Neutrophil (primary cell): ENCODE measurements at regions not wholly inside any gene's neighbourhood (a gene's known extent, or its start where the extent isn't known, plus 50 kb on each side); places are given as distances from the start of the nearest gene placed in this dataset.

ENCODE experiments used
- H3K27ac ChIP-seq: fragments of 200-600 bp; sonication (generic); 2 replicates; pipeline ENCODE4 v1.5.1; 2016; ENCODE audit warnings: mild to moderate bottlenecking, moderate library complexity
- H3K27me3 ChIP-seq: fragments of 200-600 bp; sonication (generic); 2 replicates; pipeline ENCODE4 v1.6.0; 2016; ENCODE audit warnings: mild to moderate bottlenecking
- H3K36me3 ChIP-seq: fragments of 200-600 bp; sonication (generic); 2 replicates; pipeline ENCODE4 v1.5.1; 2017
- H3K4me1 ChIP-seq, 2 experiments: fragments of 200-600 bp in 1 of 2; sonication (generic) in 1 of 2; 1 replicate in 1 of 2; 2 replicates in 1 of 2; pipeline versions ENCODE4 v1.5.1 to v1.6.1; 2013 to 2016; ENCODE audit warnings: low read depth in 1 of 2, low read length in 1 of 2, mild to moderate bottlenecking in 1 of 2, moderate library complexity in 1 of 2; ENCODE audit not compliant: control insufficient read depth in 1 of 2, insufficient read depth in 1 of 2
- H3K4me3 ChIP-seq, 2 experiments: fragments of 200-600 bp in 1 of 2; sonication (generic) in 1 of 2; 1 replicate in 1 of 2; 2 replicates in 1 of 2; pipeline ENCODE4 v1.5.1; 2013 to 2016; ENCODE audit warnings: low read depth in 1 of 2, low read length in 1 of 2, mild to moderate bottlenecking in 1 of 2, moderate library complexity in 1 of 2
- H3K9me3 ChIP-seq: fragments of 200-600 bp; sonication (generic); 2 replicates; pipeline ENCODE4 v1.5.1; 2016
- CTCF ChIP-seq: fragments of 200-600 bp; sonication (generic); IDR thresholded peaks from 2 replicates; pipeline ENCODE4 v1.5.1; 2016; ENCODE audit warnings: antibody characterized with exemption

- no peak overlapping the region for H3K27ac ChIP-seq
- H3K4me1 ChIP-seq = no peaks in the 10 kb centered on the region
- no peak overlapping the region for H3K4me3 ChIP-seq
- H3K27me3 ChIP-seq = peaks cover 12% of the 10 kb centered on the region
- H3K9me3 ChIP-seq = no peaks in the 10 kb centered on the region
- TF ChIP-seq CTCF = no peak
- H3K36me3 ChIP-seq = no peaks in the 10 kb centered on the region
Measured at GRCh38 chr10:6751363-6751762, 171.3 kb upstream of the PRKCQ start.

GRCh38 chr10:6748981-6749635 is 169.0 kb upstream of the PRKCQ start:
- H3K9me3 ChIP-seq = no peaks in the 10 kb centered on the region
- H3K4me1 ChIP-seq = no peaks in the 10 kb centered on the region
- no peaks in the 10 kb centered on the region for H3K36me3 ChIP-seq
- no peak for TF ChIP-seq CTCF
- no peak overlapping the region for H3K4me3 ChIP-seq
- no peak overlapping the region for H3K27ac ChIP-seq
- H3K27me3 ChIP-seq = peaks cover 6% of the 10 kb centered on the region

DNA sequence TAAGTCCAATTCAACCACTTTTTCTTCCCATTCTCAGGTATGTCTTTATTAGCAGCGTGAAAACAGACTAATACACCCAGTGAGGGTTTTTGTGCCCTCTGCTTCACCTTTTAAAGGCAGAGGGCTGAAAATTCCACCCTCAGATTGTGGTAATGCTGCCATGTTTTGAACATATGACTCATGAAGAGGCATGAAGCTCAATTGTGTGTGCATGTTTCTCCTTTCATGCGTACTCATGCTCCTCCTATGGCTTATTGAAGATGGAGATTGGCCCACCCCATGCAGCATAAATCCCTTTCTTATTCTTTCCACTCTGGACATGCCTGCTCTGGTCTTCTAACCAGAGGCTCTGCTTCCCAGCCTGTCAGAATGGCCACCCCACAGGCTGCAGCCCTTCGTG is 168.0 kb upstream of the PRKCQ start:
- H3K9me3 ChIP-seq = no peaks in the 10 kb centered on the region
- H3K36me3 ChIP-seq = no peaks in the 10 kb centered on the region
- no peak for TF ChIP-seq CTCF
- H3K27ac ChIP-seq = no peak overlapping the region
- H3K27me3 ChIP-seq = peaks cover 6% of the 10 kb centered on the region
- H3K4me1 ChIP-seq = no peaks in the 10 kb centered on the region
- no peak overlapping the region for H3K4me3 ChIP-seq

DNA sequence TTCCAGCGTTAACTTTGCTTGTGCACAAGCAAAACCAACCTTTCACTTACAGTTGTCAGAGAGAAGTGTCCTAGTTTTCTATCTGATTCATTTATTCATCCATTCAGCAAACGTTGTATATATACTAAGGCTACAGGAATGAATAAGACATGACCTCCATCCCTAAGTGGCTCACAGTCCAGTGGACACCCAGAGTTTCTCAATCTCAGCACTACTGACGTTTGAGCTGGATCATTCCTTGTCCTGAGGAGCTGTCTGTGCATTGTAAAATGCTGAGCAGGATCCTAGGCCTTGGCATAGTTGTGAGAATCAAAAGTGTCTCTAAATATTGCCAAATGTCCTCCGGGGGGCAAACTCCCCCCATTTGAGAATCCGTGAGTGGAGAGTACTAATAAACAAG is 166.7 kb upstream of the PRKCQ start:
- no peak overlapping the region for H3K4me3 ChIP-seq
- no peaks in the 10 kb centered on the region for H3K9me3 ChIP-seq
- H3K27ac ChIP-seq = no peak overlapping the region
- no peaks in the 10 kb centered on the region for H3K27me3 ChIP-seq
- TF ChIP-seq CTCF = no peak
- no peaks in the 10 kb centered on the region for H3K36me3 ChIP-seq
- peaks cover 0 to under 1% of the 10 kb centered on the region in 2 experiments for H3K4me1 ChIP-seq

GRCh38 chr10:6743291-6743849 is 163.3 kb upstream of the PRKCQ start:
- Histone ChIP-seq H3K4me3 (no peak overlapping the region), H3K4me1 (peaks cover 0 to 5% of the 10 kb centered on the region in 2 experiments), H3K27me3 (peaks cover 9% of the 10 kb centered on the region), H3K36me3 (no peaks in the 10 kb centered on the region), H3K9me3 (no peaks in the 10 kb centered on the region), H3K27ac (no peak overlapping the region)
- no peak for TF ChIP-seq CTCF
